Mammary epithelial cell (primary cell): ENCODE measurements at regions not wholly inside any gene's neighbourhood (a gene's known extent, or its start where the extent isn't known, plus 50 kb on each side); places are given as distances from the start of the nearest gene placed in this dataset.

Source experiments
- EZH2 ChIP-seq: IDR thresholded peaks from 2 replicates; pipeline ENCODE4 v1.6.1; 2012; ENCODE audit warnings: low read length, inconsistent platforms, borderline replicate concordance
- TF ChIP-seq, protein P1 (sequence below), 2 donors: IDR thresholded peaks in 1 of 2; conservative IDR thresholded peaks in 1 of 2; 2 replicates each; pipeline ENCODE4 v1.5.1; 2011 to 2012; ENCODE audit warnings: inconsistent platforms in 2 of 2, low read length in 2 of 2, mild to moderate bottlenecking in 2 of 2, control low read depth in 1 of 2, low read depth in 1 of 2; ENCODE audit not compliant: insufficient read depth in 1 of 2; ENCODE audit errors: extremely low read depth in 1 of 2

GRCh38 chr1:2914702-2915101 lies 106.6 kb upstream of the ACTRT2 start:
- TF ChIP-seq, protein P1, sequence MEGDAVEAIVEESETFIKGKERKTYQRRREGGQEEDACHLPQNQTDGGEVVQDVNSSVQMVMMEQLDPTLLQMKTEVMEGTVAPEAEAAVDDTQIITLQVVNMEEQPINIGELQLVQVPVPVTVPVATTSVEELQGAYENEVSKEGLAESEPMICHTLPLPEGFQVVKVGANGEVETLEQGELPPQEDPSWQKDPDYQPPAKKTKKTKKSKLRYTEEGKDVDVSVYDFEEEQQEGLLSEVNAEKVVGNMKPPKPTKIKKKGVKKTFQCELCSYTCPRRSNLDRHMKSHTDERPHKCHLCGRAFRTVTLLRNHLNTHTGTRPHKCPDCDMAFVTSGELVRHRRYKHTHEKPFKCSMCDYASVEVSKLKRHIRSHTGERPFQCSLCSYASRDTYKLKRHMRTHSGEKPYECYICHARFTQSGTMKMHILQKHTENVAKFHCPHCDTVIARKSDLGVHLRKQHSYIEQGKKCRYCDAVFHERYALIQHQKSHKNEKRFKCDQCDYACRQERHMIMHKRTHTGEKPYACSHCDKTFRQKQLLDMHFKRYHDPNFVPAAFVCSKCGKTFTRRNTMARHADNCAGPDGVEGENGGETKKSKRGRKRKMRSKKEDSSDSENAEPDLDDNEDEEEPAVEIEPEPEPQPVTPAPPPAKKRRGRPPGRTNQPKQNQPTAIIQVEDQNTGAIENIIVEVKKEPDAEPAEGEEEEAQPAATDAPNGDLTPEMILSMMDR (conservative IDR thresholded peaks at IDR 0.05 in 1 of 2, IDR thresholded peaks at IDR 0.05 in 1 of 2; ENCODE audit: extremely low read depth in 1 of 2, insufficient read depth in 1 of 2, low read depth in 1 of 2, low read length in 2 of 2) = no peak
- TF ChIP-seq EZH2 = no peak
